Body of pancreas (tissue), 4 donors: ENCODE measurements at regions not wholly inside any gene's neighbourhood (a gene's known extent, or its start where the extent isn't known, plus 50 kb on each side); places are given as distances from the start of the nearest gene placed in this dataset. TPM values are rescaled to one million over a fixed set of nuclear protein-coding genes. Genes with fewer than 3 reads are reported as not detected.

Experiments
- ATAC-seq: fragments of 150-250 bp; one replicate; pipeline ENCODE4 v1.9.1; 2016
- DNase-seq, 4 donors: peaks; one replicate each; pipeline ENCODE4 v3.0.0-alpha.2; 2019
- H3K27ac ChIP-seq, 4 donors: fragments of 200-600 bp; sonication (generic); 1 replicate in 3 of 4; 2 replicates in 1 of 4; pipeline versions ENCODE4 v1.5.1 to v1.6.1; 2016 to 2019; ENCODE audit warnings: mild to moderate bottlenecking in 1 of 4, mixed read lengths in 1 of 4, moderate library complexity in 1 of 4
- H3K27me3 ChIP-seq, 2 donors: fragments of 200-600 bp; sonication (generic); one replicate each; pipeline ENCODE4 v1.6.0; 2016; ENCODE audit warnings: mild to moderate bottlenecking in 1 of 2
- H3K36me3 ChIP-seq, 2 donors: fragments of 200-600 bp; sonication (generic); replicated peaks in 1 of 2; 2 replicates each; pipeline ENCODE4 v1.5.1; 2016; ENCODE audit warnings: low read depth in 2 of 2; ENCODE audit not compliant: insufficient read depth in 1 of 2
- H3K4me1 ChIP-seq: fragments of 200-600 bp; sonication (generic); one replicate; pipeline ENCODE4 v1.6.0; 2016
- H3K4me3 ChIP-seq, 2 donors: fragments of 200-600 bp; sonication (generic); 1 replicate in 1 of 2; 2 replicates in 1 of 2; pipeline ENCODE4 v1.5.1; 2016 to 2019
- H3K9me3 ChIP-seq, 3 donors: fragments of 200-600 bp; sonication (generic); 1 replicate in 2 of 3; 2 replicates in 1 of 3; pipeline ENCODE4 v1.5.1; 2016
- POLR2A ChIP-seq, 3 donors: fragments of 450-650 bp; IDR thresholded peaks; one replicate each; pipeline ENCODE4 v1.6.1; 2016; ENCODE audit warnings: antibody characterized with exemption in 3 of 3, mild to moderate bottlenecking in 2 of 3
- WGBS, 2 donors: methylation state at CpG; one replicate each; pipeline ENCODE4 v1.1.5; 2017; 5-methylcytosine and 5-hydroxymethylcytosine counted together
- intact Hi-C: fragments of 100-400 bp; cut with DNase I; formaldehyde crosslinking; loops from one replicate; pipeline ENCODE4 v1.15.1; 2023
- small RNA-seq: library from RNA; depleted of rRNA; stranded (forward); fragments of <200 nt; gene quantifications from one replicate; pipeline ENCODE3, GENCODE V24; 2016
- TF ChIP-seq, protein P1 (sequence below), 7 experiments: fragments of 450-650 bp in 4 of 7; fragments of 200-600 bp in 3 of 7; sonication (generic) in 3 of 7; IDR thresholded peaks; one replicate each; pipeline ENCODE4 v1.5.1; 2016 to 2019; ENCODE audit warnings: antibody characterized with exemption in 7 of 7

DNA sequence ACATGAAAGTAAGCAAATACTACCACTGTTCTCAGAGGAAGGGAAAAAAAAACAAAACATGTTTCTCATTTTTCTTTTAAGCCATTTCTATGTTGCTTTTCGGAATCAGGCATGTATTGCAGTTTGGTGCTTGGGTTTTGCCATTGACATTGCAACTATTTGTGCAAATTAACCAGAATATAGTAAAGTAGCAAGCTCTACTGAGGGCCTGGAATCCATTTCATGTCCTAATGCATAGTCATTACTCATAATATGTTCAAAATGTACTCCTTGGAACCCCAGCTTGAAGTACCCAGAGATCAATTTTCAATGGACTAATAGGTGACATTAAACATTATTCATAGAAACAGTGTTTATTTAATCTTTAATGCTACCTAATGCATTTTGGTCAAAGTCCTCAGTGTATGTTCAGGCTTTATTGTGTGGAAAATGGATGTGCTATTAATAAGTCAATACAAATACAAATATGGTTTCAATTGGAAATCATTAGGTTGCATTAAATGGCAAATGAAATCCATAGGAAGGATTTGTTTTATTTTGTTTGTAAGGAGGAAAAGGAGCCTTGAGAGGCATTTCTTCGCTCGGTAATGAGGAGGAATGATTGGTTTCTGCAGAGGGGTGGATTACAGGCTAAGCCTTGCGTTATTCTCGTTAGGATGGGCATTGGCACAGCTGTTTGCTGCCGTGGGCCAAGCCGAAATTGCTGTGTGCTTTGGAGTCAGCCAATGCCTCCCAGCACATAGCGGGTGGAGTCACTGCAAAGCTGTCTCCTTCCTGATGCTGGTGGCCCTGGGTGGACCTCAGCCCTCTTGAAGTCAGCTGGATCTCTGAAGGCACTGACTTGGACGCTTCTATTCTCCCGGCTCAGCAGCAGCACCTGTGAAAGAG, 56.4 kb downstream of the MYCN start:
- Histone ChIP-seq H3K27me3 (no peaks in the 10 kb centered on the region), H3K36me3 (no peaks in the 10 kb centered on the region), H3K4me1 (no peaks in the 10 kb centered on the region), H3K27ac (no peak overlapping the region), H3K4me3 (no peak overlapping the region), H3K9me3 (no peaks in the 10 kb centered on the region)
- ATAC-seq: no peak
- intact Hi-C loops: no loop called here
- TF ChIP-seq, protein P1, sequence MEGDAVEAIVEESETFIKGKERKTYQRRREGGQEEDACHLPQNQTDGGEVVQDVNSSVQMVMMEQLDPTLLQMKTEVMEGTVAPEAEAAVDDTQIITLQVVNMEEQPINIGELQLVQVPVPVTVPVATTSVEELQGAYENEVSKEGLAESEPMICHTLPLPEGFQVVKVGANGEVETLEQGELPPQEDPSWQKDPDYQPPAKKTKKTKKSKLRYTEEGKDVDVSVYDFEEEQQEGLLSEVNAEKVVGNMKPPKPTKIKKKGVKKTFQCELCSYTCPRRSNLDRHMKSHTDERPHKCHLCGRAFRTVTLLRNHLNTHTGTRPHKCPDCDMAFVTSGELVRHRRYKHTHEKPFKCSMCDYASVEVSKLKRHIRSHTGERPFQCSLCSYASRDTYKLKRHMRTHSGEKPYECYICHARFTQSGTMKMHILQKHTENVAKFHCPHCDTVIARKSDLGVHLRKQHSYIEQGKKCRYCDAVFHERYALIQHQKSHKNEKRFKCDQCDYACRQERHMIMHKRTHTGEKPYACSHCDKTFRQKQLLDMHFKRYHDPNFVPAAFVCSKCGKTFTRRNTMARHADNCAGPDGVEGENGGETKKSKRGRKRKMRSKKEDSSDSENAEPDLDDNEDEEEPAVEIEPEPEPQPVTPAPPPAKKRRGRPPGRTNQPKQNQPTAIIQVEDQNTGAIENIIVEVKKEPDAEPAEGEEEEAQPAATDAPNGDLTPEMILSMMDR (IDR thresholded peaks at IDR 0.05): no peak
- TF ChIP-seq POLR2A (IDR thresholded peaks at IDR 0.05): no peak
- WGBS, 2 donors: 62 to 66% methylated on average over 10 of the region's 10 CpGs
- no peak for DNase-seq

Small RNA genes lying in the stretch of these regions (small RNA-seq; reads per million reads assigned to genes)
- not detected for gene AC174048.1
- not detected for gene RF00561
